ENCODE measurements at regions not wholly inside any gene's neighbourhood (a gene's known extent, or its start where the extent isn't known, plus 50 kb on each side); places are given as distances from the start of the nearest gene placed in this dataset.

DNA sequence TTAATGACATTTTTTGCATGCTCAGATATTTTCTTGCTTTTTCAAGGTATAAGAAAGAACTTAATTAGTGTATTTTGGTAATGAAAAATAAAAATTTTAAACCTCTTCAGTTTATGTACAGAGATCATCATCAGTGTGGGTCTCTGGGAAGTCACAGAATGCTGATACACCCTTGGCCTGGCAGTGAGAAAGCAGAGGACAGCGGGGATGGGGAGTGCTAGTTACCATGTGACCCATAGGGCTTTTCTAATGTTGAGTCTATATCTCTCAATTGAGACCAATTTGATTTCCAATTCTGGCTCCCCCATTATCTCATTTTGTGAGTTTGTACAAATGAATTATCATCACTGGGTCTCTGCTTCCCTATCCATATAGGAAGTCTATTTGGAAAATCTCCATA, 305.7 kb downstream of the CYRIA start:
- Histone ChIP-seq H3K4me1 (ENCODE audit: control insufficient read depth, insufficient read depth, low read length) (no peaks in the 10 kb centered on the region), H3K4me3 (ENCODE audit: low read depth, low read length) (no peak overlapping the region), H3K36me3 (ENCODE audit: control insufficient read depth in 2 of 2, insufficient read depth in 1 of 2, low read length in 2 of 2) (no peaks in the 10 kb centered on the region), H3K9me3 (ENCODE audit: control insufficient read depth, insufficient read depth, low read depth, low read length) (no peaks in the 10 kb centered on the region), H3K27ac (ENCODE audit: extremely low read depth, low read depth, low read length) (no peak overlapping the region)
- CTCF ChIA-PET, result interaction anchor here (0.6 kb wide), 1 partner anchor 128 kb away, joined by 3 read pairs; no protein-coding TSS in a partner anchor
- TF ChIP-seq BCL11A (tag by site-specific recombination; IDR thresholded peaks at IDR 0.05; ENCODE audit: low read depth) (no peak), ZNF2 (tag by site-specific recombination; IDR thresholded peaks at IDR 0.05) (no peak), ZNF792 (tag by site-specific recombination; IDR thresholded peaks at IDR 0.05) (no peak), SALL2 (tag by site-specific recombination; IDR thresholded peaks at IDR 0.05; ENCODE audit: borderline replicate concordance) (no peak), ZNF433 (tag by site-specific recombination; IDR thresholded peaks at IDR 0.05; ENCODE audit: low read depth) (no peak), ZNF747 (tag by site-specific recombination; IDR thresholded peaks at IDR 0.05) (no peak), ZNF610 (tag by site-specific recombination; IDR thresholded peaks at IDR 0.05; ENCODE audit: borderline replicate concordance) (no peak)
- TF ChIP-seq, protein P1, sequence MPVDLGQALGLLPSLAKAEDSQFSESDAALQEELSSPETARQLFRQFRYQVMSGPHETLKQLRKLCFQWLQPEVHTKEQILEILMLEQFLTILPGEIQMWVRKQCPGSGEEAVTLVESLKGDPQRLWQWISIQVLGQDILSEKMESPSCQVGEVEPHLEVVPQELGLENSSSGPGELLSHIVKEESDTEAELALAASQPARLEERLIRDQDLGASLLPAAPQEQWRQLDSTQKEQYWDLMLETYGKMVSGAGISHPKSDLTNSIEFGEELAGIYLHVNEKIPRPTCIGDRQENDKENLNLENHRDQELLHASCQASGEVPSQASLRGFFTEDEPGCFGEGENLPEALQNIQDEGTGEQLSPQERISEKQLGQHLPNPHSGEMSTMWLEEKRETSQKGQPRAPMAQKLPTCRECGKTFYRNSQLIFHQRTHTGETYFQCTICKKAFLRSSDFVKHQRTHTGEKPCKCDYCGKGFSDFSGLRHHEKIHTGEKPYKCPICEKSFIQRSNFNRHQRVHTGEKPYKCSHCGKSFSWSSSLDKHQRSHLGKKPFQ (tag by site-specific recombination; IDR thresholded peaks at IDR 0.05), result no peak
- POLR2A ChIA-PET, result no interaction called here

DNA sequence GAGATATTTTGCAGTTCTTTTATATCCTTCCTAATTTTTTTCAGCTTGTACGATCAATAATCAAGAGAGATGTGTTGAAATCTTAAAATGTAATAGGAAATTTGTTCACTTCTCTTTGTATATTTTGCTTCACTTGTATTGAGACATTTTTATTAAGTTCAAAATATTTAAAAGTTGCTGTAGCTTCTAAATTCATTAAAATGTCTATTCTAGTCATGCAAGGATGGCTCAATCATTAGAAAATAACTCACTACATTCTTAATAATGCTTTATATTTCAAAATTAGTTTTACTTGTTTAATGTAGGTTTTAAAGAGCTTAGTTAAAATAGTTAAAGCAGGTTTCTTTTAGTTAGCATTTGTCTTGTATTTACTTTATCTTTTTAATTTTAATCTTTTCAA, 308.4 kb downstream of the CYRIA start:
- ChIA-PET CTCF (interaction anchor here (0.7 kb wide), 1 partner anchor 150 kb away, joined by 3 read pairs; no protein-coding TSS in a partner anchor), POLR2A (no interaction called here)
- no peak overlapping the region for H3K4me3 ChIP-seq (ENCODE audit: low read depth, low read length)
- H3K36me3 ChIP-seq (ENCODE audit: control insufficient read depth in 2 of 2, insufficient read depth in 1 of 2, low read length in 2 of 2), result no peaks in the 10 kb centered on the region
- H3K27ac ChIP-seq (ENCODE audit: extremely low read depth, low read depth, low read length), result no peak overlapping the region
- no peaks in the 10 kb centered on the region for H3K4me1 ChIP-seq (ENCODE audit: control insufficient read depth, insufficient read depth, low read length)
- TF ChIP-seq ZNF549 (tag by site-specific recombination; IDR thresholded peaks at IDR 0.05) (no peak), ZNF76 (tag by site-specific recombination; IDR thresholded peaks at IDR 0.05; ENCODE audit: borderline replicate concordance, low read depth) (no peak), ZNF585B (tag by site-specific recombination; IDR thresholded peaks at IDR 0.05) (no peak), ZNF596 (tag by site-specific recombination; IDR thresholded peaks at IDR 0.05) (no peak)
- H3K9me3 ChIP-seq (ENCODE audit: control insufficient read depth, insufficient read depth, low read depth, low read length), result no peaks in the 10 kb centered on the region

DNA sequence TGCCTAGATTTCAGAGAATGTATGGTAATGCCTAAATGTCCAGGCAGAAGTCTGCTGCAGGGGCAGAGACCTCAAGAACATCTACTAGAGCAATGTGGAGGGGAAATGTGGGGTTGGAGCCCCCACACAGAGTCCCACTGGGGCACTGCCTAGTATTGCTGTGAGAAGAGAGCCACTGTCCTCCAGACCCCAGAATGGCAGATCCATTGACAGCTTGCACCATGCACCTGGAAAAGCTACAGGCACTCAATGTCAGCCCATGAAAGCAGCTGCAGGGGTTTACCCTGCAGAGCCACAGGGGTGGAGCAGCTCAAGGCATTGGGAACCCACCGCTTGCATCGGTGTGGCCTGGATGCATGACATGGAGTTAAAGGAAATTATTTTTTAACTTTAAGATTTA, 314.1 kb downstream of the CYRIA start:
- Histone ChIP-seq H3K36me3 (ENCODE audit: control insufficient read depth in 2 of 2, insufficient read depth in 1 of 2, low read length in 2 of 2) (no peaks in the 10 kb centered on the region), H3K4me1 (ENCODE audit: control insufficient read depth, insufficient read depth, low read length) (no peaks in the 10 kb centered on the region), H3K9me3 (ENCODE audit: control insufficient read depth, insufficient read depth, low read depth, low read length) (no peaks in the 10 kb centered on the region), H3K4me3 (ENCODE audit: low read depth, low read length) (no peak overlapping the region), H3K27ac (ENCODE audit: extremely low read depth, low read depth, low read length) (no peak overlapping the region)
- ChIA-PET POLR2A (no interaction called here), CTCF (no interaction called here)
- TF ChIP-seq PRDM1 (tag by site-specific recombination; IDR thresholded peaks at IDR 0.05), result no peak
- TF ChIP-seq ZNF626 (tag by site-specific recombination; IDR thresholded peaks at IDR 0.05), result no peak
- TF ChIP-seq, protein P2, sequence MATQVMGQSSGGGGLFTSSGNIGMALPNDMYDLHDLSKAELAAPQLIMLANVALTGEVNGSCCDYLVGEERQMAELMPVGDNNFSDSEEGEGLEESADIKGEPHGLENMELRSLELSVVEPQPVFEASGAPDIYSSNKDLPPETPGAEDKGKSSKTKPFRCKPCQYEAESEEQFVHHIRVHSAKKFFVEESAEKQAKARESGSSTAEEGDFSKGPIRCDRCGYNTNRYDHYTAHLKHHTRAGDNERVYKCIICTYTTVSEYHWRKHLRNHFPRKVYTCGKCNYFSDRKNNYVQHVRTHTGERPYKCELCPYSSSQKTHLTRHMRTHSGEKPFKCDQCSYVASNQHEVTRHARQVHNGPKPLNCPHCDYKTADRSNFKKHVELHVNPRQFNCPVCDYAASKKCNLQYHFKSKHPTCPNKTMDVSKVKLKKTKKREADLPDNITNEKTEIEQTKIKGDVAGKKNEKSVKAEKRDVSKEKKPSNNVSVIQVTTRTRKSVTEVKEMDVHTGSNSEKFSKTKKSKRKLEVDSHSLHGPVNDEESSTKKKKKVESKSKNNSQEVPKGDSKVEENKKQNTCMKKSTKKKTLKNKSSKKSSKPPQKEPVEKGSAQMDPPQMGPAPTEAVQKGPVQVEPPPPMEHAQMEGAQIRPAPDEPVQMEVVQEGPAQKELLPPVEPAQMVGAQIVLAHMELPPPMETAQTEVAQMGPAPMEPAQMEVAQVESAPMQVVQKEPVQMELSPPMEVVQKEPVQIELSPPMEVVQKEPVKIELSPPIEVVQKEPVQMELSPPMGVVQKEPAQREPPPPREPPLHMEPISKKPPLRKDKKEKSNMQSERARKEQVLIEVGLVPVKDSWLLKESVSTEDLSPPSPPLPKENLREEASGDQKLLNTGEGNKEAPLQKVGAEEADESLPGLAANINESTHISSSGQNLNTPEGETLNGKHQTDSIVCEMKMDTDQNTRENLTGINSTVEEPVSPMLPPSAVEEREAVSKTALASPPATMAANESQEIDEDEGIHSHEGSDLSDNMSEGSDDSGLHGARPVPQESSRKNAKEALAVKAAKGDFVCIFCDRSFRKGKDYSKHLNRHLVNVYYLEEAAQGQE (tag by site-specific recombination; IDR thresholded peaks at IDR 0.05), result no peak
- no peak for TF ChIP-seq ZNF350 (tag by site-specific recombination; IDR thresholded peaks at IDR 0.05)
- TF ChIP-seq ZFP41 (tag by site-specific recombination; IDR thresholded peaks at IDR 0.05; ENCODE audit: borderline replicate concordance), result no peak
- TF ChIP-seq, protein P3, sequence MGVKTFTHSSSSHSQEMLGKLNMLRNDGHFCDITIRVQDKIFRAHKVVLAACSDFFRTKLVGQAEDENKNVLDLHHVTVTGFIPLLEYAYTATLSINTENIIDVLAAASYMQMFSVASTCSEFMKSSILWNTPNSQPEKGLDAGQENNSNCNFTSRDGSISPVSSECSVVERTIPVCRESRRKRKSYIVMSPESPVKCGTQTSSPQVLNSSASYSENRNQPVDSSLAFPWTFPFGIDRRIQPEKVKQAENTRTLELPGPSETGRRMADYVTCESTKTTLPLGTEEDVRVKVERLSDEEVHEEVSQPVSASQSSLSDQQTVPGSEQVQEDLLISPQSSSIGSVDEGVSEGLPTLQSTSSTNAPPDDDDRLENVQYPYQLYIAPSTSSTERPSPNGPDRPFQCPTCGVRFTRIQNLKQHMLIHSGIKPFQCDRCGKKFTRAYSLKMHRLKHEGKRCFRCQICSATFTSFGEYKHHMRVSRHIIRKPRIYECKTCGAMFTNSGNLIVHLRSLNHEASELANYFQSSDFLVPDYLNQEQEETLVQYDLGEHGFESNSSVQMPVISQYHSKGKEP (tag by site-specific recombination; IDR thresholded peaks at IDR 0.05), result no peak
- TF ChIP-seq ZNF221 (tag by site-specific recombination; IDR thresholded peaks at IDR 0.05; ENCODE audit: borderline replicate concordance), result no peak
- TF ChIP-seq FEZF1 (tag by site-specific recombination; IDR thresholded peaks at IDR 0.05), result no peak
- no peak for TF ChIP-seq ZNF654 (tag by site-specific recombination; IDR thresholded peaks at IDR 0.05; ENCODE audit: low read depth)
- no peak for TF ChIP-seq ZNF335 (tag by site-specific recombination; conservative IDR thresholded peaks at IDR 0.05)
- TF ChIP-seq ZNF707 (tag by site-specific recombination; IDR thresholded peaks at IDR 0.05), result no peak
- TF ChIP-seq ZNF837 (tag by site-specific recombination; IDR thresholded peaks at IDR 0.05), result no peak
- TF ChIP-seq ZNF292 (tag by site-specific recombination; IDR thresholded peaks at IDR 0.05; ENCODE audit: borderline replicate concordance, low read depth), result no peak
- TF ChIP-seq, protein P4, sequence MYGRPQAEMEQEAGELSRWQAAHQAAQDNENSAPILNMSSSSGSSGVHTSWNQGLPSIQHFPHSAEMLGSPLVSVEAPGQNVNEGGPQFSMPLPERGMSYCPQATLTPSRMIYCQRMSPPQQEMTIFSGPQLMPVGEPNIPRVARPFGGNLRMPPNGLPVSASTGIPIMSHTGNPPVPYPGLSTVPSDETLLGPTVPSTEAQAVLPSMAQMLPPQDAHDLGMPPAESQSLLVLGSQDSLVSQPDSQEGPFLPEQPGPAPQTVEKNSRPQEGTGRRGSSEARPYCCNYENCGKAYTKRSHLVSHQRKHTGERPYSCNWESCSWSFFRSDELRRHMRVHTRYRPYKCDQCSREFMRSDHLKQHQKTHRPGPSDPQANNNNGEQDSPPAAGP (tag by site-specific recombination; IDR thresholded peaks at IDR 0.05), result no peak
